Skin epidermis (tissue), 12 donors: ENCODE measurements at regions not wholly inside any gene's neighbourhood (a gene's known extent, or its start where the extent isn't known, plus 50 kb on each side); places are given as distances from the start of the nearest gene placed in this dataset.

Source experiments
- H3K27ac ChIP-seq, 21 experiments: fragments of 200-600 bp; sonication (generic) in 11 of 21; one replicate each; pipeline ENCODE4 v1.5.0; 2020; ENCODE audit warnings: mild to moderate bottlenecking in 3 of 21, inconsistent platforms in 2 of 21, moderate library complexity in 2 of 21
- H3K4me3 ChIP-seq, 7 experiments: fragments of 200-600 bp; sonication (generic) in 2 of 7; one replicate each; pipeline ENCODE4 v1.5.0; 2020; ENCODE audit warnings: inconsistent platforms in 2 of 7, mild to moderate bottlenecking in 2 of 7, moderate library complexity in 1 of 7

DNA sequence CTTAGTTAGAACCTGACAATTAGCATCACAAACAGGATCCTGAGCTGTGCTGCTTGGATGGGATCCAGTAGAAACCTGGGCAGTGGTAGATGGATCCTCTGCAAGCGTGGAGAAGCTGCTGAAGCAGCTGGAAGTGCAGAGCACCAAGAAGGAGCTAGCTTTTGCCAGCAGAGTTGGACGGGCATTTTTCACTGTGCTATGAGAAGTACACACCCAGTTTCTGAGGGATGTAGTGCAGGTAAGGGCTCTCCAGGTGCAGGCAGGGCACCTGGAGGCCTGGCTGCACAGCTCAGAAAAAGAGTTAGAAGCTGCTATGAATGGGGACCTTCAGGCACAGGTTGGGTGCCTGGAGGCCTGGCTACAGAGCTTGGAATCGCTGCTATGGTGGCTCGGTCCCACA lies 623.9 kb upstream of the NUDT12 start:
- no peak overlapping the region for H3K27ac ChIP-seq
- H3K4me3 ChIP-seq, result no peak overlapping the region

DNA sequence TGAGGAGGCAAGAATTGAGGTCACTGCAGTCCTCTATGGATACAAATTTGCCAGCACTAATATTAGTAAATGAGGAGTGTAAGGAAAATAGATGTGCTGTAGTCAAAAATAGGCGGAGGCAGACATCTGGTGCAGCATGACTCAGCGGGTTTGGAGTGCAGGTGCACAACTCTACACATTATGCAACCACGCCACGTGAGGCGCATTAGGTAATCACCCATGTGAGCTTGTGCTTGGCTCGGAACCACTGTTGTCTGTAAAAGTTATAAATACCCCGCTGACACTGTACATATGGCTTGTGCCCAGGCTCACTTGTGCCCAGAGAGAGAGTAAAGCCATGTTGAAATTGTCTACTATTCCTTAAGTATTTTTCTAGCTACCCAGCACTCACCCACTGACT lies 623.5 kb upstream of the NUDT12 start:
- H3K4me3 ChIP-seq, result no peak overlapping the region
- no peak overlapping the region for H3K27ac ChIP-seq

DNA sequence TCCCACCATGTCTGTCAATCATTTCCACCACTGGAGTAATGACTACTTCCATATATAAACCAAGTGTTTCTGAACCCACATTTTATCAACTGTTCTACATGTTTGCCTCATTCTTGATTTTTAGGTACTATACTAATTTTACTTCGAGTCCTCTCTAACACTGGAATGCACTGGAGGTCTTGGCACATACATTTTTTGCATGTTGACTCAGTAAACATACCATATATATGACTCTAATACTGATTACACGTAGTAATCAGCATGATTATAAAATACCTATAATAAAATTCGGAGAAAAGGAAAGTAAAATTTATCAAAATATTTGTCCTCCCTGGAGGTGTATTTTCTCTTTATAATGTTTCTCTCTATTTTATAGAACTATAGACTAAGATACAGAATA lies 621.7 kb upstream of the NUDT12 start:
- no peak overlapping the region for H3K27ac ChIP-seq
- H3K4me3 ChIP-seq, result no peak overlapping the region

DNA sequence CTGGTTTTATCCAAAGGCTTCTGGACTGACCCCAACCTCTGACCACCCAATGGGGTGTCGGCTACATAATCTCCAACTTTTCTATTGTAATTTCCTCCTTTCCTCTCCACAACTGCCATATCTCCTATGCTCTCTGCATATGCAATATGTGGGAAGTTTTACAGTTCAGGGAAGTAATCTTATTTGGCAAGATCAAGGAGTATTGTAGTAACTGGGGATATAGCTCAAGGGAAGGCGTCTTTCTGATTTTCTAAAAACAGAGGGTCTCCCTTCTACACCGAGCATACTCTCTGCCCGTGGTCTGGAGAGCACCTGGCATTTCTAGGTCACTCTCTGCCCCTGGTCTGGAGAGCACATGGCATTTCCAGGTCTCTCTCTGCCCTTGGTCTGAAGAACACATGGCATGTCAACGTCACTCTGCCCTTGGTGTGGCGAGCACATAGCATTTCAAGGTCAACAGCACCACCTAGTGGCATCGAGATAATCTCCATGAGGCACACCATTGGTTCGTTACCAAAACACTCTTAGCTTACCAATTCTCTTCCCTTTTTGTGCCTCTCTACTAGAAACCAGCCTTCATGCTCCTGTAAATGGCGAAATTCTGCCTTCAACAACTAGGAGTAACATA lies 616.4 kb upstream of the NUDT12 start:
- Histone ChIP-seq H3K4me3 (no peak overlapping the region), H3K27ac (no peak overlapping the region)

DNA sequence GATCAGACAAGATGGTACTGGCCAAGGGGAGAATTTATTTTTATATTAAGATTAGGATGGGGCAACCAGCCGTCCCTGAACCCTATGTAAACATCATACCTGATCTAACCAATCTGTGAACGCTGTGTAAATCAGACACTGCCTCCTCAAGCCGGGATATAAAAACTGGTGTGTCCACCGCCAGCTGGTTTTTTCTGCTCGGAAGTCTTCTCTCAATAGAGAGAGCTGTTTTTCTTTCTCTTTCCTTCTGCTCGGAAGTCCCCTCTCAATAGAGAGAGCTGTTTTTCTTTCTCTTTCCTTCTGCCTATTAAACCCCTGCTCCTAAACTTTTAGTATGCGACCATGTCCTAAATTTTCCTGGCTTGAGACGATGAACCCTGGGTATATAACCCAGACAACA lies 615.5 kb upstream of the NUDT12 start:
- no peak overlapping the region for H3K4me3 ChIP-seq
- no peak overlapping the region for H3K27ac ChIP-seq

DNA sequence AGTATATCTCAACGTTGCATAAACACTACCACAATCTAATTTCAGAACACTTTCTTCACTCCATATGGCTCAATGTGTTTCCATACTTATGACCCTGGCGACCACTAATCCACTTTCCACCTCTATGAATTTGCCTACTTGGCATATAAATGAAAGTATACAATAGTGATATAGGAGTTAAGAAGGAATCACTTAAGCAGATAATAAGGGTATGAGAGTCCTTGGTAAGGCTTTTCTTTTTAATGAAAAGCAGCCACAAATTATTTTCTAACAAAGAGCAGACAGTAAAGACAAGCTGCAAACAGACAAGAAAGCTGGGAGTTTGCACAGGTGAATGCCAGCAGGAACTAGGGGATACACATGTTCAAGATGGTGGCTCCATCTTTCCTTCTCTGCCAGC lies 615.1 kb upstream of the NUDT12 start:
- Histone ChIP-seq H3K4me3 (no peak overlapping the region), H3K27ac (no peak overlapping the region)

DNA sequence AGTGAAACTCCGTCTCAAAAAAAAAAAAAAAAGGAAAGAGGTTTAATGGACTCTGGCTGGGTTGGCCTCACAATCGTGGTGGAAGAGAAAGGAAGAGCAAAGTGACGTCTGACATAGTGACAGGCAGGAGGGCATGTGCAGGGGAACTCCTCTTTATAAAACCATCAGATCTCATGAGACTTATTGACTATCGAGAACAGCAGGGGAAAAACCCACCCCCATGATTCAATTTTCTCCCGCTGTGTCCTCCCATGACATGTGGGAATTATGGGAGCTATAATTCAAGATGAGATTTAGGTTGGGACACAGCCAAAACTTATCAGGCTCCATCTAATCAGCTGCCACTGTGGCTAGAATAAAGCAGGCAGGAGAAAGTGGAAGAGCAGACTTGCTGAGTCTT lies 610.4 kb upstream of the NUDT12 start:
- Histone ChIP-seq H3K27ac (no peak overlapping the region), H3K4me3 (no peak overlapping the region)

DNA sequence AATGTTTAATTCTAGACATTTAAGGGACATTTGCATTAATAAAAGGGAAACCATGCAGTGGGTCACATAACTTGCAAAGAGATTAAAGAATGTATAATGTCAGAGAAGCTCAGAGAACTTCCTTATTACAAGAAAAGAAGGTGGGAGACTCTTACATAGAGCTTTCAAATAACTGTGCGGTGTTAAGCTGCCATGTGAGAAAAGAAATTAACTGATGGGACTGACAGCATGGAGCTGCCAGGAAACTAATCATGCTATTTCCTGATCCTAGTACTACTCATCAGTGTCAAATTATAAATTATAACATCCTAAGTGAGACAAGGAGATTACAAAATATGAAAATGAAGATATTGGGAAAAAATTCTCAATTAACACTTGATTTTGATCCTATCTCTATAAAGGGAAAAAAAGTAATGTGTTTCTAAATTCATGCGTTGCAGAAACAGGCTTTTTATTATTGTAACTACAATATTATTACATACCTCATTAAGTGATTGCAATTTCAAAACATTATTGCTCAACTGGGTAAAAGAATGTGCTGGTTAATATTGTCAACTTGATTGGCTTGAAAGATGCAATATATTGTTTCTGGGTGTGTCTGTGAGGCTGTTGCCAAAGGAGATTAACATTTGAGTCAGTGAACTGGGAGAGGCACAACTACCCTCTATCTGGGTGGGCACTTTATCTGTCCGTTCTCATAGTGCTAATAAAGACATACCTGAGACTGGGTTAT lies 609.5 kb upstream of the NUDT12 start:
- Histone ChIP-seq H3K4me3 (no peak overlapping the region), H3K27ac (no peak overlapping the region)

DNA sequence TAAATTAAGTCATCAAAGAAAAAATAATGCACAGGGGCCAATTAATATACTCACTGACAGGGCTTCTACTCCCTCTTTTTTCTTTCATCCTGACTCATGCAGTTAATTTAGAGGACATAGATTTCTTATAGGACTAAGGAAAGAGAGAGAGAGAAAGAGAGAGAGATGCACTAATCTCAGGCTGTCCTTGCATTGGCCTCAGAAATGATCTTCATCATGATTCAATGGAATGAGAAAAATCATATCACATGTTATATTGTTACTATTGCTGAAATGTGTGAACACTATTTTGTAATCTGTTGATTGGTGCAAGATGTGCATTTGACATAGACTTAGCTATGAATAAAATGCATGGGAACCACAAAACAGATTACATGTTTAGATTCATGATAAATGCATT lies 608.3 kb upstream of the NUDT12 start:
- Histone ChIP-seq H3K4me3 (no peak overlapping the region), H3K27ac (no peak overlapping the region)

DNA sequence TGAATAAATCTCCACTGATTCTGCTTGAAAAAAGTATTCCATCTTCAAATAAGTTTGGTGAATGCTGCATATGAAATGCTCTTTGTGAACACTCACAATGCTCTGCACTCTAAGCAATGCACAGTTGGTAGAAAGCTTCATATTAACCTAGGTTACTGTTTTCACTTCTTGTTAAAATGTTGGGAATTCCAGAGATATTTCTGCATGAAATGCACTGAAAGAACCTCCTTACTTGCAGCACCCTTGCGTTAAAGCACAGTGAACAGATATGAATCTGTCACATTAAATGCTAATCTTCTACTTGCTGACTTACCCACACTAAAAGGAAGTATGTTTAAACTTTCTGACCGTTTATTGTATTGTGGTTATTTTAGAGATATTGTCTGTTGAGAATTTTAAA lies 584.1 kb upstream of the NUDT12 start:
- Histone ChIP-seq H3K27ac (no peak overlapping the region), H3K4me3 (no peak overlapping the region)

DNA sequence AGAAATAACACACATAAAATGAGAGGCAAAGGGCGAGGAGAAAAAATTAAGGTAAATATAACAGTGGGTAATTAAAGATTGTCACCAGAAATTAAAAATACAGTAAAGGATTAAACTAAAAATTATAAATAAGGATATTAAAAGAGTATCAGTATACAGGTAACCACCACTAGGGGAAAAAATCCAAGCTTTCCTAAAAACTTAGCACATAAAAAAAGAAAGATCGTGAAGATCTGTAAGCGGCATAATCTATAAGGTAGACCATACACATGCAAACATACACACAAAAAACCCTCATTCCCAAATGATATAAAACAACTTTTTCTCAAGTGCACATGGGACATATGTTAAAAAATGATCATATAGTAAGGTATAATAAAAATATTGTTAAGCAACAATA lies 577.3 kb upstream of the NUDT12 start:
- no peak overlapping the region for H3K27ac ChIP-seq
- H3K4me3 ChIP-seq, result no peak overlapping the region

DNA sequence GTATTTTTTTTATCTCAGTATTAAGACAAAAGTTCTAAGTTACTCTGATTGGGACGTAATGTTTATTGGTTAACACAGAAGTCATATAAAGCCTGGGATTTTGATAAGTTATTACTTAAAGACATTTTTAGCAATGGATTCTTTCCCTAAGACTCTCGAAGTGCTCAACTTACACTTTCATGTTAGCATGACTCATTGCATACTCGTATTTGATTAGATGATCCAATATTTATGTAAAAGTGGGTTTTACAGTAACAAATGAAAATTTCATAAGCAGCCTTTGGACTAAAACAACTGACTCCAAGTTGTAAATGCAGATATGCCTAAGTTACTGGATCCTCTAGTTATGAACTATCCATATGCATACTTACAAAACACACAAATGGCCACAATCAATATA lies 567.7 kb upstream of the NUDT12 start:
- Histone ChIP-seq H3K27ac (no peak overlapping the region), H3K4me3 (no peak overlapping the region)

DNA sequence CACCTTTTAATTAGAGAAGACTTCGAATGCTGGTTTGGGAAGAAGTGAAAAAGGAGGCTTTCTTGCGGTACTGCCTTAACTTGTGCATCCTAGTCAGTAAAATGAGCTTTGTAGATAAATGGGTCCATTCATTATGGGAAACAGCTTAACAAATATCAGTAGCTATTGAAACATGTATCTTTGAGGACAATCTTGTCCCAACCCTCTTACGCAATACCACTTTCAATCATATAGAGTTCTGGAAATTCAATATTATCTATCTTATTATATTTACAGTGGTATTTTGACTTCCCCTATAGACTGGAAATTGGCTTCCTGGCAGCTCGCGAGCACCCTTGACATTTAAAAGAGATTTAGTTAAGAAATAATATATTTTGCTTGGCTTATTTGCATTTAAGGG lies 565.8 kb upstream of the NUDT12 start:
- no peak overlapping the region for H3K27ac ChIP-seq
- H3K4me3 ChIP-seq, result no peak overlapping the region

DNA sequence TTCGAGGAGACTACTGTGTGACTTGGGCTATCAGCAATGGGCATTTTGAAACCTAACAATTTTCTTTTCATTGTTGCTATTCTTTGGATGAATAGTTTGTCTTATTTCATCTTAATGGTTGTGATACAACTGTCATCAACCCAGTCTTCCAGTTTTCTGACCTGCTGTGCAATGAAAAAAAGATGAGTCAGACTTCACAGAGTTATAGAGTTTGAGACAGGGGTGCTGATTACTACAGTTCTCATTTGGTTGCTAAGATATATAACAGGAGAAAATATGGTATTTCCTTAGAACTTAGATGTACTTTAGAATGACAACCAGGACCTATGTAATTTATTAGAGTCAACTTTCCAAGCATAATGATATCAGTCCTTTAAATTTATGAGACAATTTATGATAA lies 564.4 kb upstream of the NUDT12 start:
- Histone ChIP-seq H3K4me3 (no peak overlapping the region), H3K27ac (no peak overlapping the region)

DNA sequence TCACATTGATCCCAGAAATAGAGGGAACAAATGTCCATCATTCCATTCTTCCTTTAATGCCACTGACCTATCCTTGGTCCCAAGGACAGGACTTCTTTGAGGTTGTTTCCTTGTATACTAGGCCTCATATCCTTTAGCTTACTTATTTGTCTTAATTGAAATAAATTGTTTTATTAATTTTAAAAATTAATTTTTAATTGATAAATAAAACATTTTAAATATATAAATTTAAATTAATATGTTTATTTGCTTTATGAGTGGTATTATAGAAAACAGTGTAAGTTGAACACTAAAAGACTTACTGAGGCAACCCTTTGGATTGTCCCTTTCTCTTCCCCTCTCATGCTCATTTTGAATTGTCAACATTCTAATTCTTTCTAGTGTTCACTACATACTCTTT lies 556.9 kb upstream of the NUDT12 start:
- H3K27ac ChIP-seq, result no peak overlapping the region
- no peak overlapping the region for H3K4me3 ChIP-seq

DNA sequence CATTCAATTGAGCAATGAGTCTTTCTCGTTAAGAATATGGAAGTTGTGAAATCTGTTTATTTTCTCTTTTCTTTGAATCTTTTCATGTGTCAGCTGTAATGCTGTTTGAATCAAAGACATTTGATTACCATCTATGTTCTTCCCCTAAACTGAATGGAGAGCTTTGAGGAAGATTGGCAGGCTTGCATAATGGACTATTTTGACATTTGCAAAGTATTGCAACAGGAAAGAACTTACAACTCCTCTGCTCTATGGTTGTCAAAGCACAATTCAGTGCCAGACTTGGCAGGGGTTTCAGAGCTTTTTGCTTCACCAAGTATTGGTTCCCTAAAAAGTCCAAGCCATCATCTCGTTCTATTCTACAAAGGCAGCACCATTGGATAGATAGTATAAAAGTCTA lies 549.0 kb upstream of the NUDT12 start:
- Histone ChIP-seq H3K27ac (no peak overlapping the region), H3K4me3 (no peak overlapping the region)

DNA sequence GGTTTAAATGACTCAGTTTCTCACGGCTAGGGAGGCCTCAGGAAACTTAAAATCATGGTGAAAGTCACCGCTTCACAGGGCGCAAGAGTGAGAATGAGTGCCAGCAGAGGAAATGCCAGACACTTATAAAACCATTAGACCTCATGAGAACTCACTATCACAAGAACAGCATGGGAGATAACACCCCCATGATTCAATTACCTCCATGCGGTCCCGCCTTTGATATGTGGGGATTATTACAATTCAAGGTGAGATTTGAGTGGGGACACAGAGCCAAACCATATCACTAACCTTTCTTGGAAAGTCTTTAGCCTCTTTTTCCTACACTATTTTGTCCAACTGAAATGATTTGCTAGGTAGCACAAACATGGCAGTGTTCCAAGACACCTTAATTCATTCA lies 533.9 kb upstream of the NUDT12 start:
- no peak overlapping the region for H3K4me3 ChIP-seq
- no peak overlapping the region for H3K27ac ChIP-seq

DNA sequence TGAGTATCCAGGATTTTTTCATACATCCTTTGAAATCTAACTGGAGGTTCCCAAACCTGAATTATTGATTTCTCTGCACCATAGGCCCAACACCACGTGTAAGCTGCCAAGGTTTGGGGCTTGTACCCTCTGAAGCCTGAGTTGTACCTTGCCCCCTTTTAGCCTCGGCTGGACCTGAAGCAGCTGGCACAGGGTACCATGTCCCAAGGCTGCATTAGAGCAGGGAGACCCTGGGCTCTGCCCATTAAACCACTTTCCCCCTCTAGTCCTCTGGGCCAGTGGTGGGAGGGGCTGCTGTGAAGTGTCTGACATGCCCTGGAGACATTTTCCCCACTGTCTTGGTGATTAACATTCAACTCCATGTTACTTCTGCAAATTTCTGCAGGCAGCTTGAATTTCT lies 532.9 kb upstream of the NUDT12 start:
- Histone ChIP-seq H3K27ac (no peak overlapping the region), H3K4me3 (no peak overlapping the region)

DNA sequence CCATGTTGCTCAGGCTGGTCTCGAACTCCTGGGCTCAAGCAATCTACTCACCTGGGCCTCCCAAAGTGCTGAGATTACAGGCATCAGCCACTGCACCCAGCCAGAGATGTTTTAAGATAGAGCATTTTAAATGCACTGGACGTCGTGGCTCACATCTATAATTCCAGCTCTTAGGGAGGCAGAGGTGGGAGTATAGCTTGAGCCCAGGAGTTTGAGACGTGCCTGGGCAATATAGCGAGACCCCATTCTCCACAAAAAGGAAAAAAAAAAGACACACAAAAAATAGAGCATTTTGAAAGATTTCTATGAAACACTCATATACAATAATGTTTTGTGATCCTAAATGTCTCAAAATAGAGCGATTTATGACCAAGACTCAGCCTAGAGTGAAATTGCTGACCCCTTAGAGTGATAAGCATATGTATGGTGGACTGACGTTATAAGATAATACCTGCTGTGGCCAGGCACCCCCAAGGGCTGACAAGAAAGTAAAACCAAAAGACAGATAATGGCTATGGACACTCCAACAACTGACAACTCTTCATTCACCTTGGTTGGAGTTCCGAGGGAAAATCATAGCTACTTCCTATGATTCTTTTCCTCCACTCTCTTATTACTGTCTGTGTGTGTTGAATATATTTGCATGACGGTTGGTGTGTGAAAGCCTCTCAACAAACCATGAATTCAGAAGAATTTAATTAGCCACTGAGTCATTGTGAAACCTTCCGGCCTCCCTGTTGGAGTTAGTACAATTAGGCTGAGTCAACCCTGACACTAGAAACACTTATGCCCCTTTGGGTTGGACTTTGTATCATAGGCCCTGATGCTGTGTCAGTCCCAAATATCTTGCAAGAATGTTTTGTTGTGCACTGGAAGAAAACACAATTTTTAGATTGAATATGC lies 526.5 kb upstream of the NUDT12 start:
- no peak overlapping the region for H3K27ac ChIP-seq
- H3K4me3 ChIP-seq, result no peak overlapping the region

DNA sequence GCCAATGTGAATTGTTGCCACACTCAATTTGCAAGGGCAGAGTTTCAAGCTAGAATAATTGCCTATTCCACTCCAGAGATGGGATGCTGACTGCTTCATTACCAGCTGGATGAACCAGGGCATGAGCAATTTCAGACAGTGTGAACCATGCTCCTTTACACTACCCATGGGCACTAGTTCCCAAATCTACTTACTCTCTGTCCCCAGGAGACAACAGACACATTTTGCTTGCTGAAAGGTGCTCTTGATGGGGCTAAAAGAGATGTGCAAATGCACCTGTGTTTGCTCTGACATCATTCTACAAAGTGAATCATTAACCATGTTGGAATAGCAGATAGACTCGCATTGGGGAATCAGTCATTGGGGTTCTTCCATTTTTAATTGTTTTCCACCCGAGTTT lies 522.3 kb upstream of the NUDT12 start:
- no peak overlapping the region for H3K27ac ChIP-seq
- no peak overlapping the region for H3K4me3 ChIP-seq

DNA sequence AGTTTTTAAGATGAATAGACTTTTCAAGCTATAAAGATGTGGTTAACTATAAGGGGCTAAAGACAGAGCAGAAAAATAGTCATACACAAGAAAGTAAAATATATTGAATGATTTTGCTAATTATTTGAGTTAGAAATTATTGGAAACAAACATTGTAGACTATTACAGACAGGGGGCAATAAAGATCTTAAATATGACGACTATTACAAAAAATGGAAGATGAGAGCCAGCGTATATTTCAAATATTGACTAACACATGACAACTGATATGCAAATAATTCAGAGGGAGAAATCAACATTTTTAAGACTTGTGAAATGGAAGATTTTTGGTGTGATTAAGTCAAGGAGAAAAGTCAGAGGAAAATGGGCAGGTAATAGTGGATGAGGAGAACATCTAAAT lies 520.2 kb upstream of the NUDT12 start:
- Histone ChIP-seq H3K4me3 (no peak overlapping the region), H3K27ac (no peak overlapping the region)
